ENCODE measurements at regions not wholly inside any gene's neighbourhood (a gene's known extent, or its start where the extent isn't known, plus 50 kb on each side); places are given as distances from the start of the nearest gene placed in this dataset.

GRCh38 chr10:130477360-130477759 is 341.2 kb downstream of the GLRX3 start:
- Histone ChIP-seq H3K9me3 (ENCODE audit: insufficient read depth, low read depth, low read length) (no peaks in the 10 kb centered on the region), H3K27ac (ENCODE audit: low read length) (no peak overlapping the region), H3K4me3 (ENCODE audit: low read length) (no peak overlapping the region), H3K9ac (ENCODE audit: low read depth, low read length) (no peak overlapping the region), H3K36me3 (ENCODE audit: insufficient read depth, low read depth, low read length) (no peaks in the 10 kb centered on the region), H3K27me3 (ENCODE audit: insufficient read depth, low read length) (no peaks in the 10 kb centered on the region), H3K4me1 (ENCODE audit: insufficient read depth, low read length) (no peaks in the 10 kb centered on the region)

GRCh38 chr10:130479146-130479545 is 343.0 kb downstream of the GLRX3 start:
- H3K9me3 ChIP-seq (ENCODE audit: insufficient read depth, low read depth, low read length): no peaks in the 10 kb centered on the region
- no peaks in the 10 kb centered on the region for H3K36me3 ChIP-seq (ENCODE audit: insufficient read depth, low read depth, low read length)
- no peak overlapping the region for H3K4me3 ChIP-seq (ENCODE audit: low read length)
- H3K27me3 ChIP-seq (ENCODE audit: insufficient read depth, low read length): no peaks in the 10 kb centered on the region
- H3K9ac ChIP-seq (ENCODE audit: low read depth, low read length): no peak overlapping the region
- no peak overlapping the region for H3K27ac ChIP-seq (ENCODE audit: low read length)
- H3K4me1 ChIP-seq (ENCODE audit: insufficient read depth, low read length): no peaks in the 10 kb centered on the region

GRCh38 chr10:130479926-130480325 is 343.7 kb downstream of the GLRX3 start:
- H3K9ac ChIP-seq (ENCODE audit: low read depth, low read length): no peak overlapping the region
- H3K27me3 ChIP-seq (ENCODE audit: insufficient read depth, low read length): no peaks in the 10 kb centered on the region
- H3K9me3 ChIP-seq (ENCODE audit: insufficient read depth, low read depth, low read length): no peaks in the 10 kb centered on the region
- no peak overlapping the region for H3K4me3 ChIP-seq (ENCODE audit: low read length)
- no peaks in the 10 kb centered on the region for H3K4me1 ChIP-seq (ENCODE audit: insufficient read depth, low read length)
- H3K36me3 ChIP-seq (ENCODE audit: insufficient read depth, low read depth, low read length): no peaks in the 10 kb centered on the region
- no peak overlapping the region for H3K27ac ChIP-seq (ENCODE audit: low read length)

GRCh38 chr10:130480491-130480890 is 344.3 kb downstream of the GLRX3 start:
- Histone ChIP-seq H3K4me3 (ENCODE audit: low read length) (no peak overlapping the region), H3K27ac (ENCODE audit: low read length) (no peak overlapping the region), H3K9ac (ENCODE audit: low read depth, low read length) (no peak overlapping the region), H3K9me3 (ENCODE audit: insufficient read depth, low read depth, low read length) (no peaks in the 10 kb centered on the region), H3K4me1 (ENCODE audit: insufficient read depth, low read length) (no peaks in the 10 kb centered on the region), H3K27me3 (ENCODE audit: insufficient read depth, low read length) (no peaks in the 10 kb centered on the region), H3K36me3 (ENCODE audit: insufficient read depth, low read depth, low read length) (no peaks in the 10 kb centered on the region)

GRCh38 chr10:130481076-130481930 is 345.1 kb downstream of the GLRX3 start:
- Histone ChIP-seq H3K4me3 (ENCODE audit: low read length) (no peak overlapping the region), H3K4me1 (ENCODE audit: insufficient read depth, low read length) (no peaks in the 10 kb centered on the region), H3K9me3 (ENCODE audit: insufficient read depth, low read depth, low read length) (no peaks in the 10 kb centered on the region)

GRCh38 chr10:130481936-130482335 is 345.7 kb downstream of the GLRX3 start:
- no peak overlapping the region for H3K9ac ChIP-seq (ENCODE audit: low read depth, low read length)
- H3K4me1 ChIP-seq (ENCODE audit: insufficient read depth, low read length): no peaks in the 10 kb centered on the region
- H3K36me3 ChIP-seq (ENCODE audit: insufficient read depth, low read depth, low read length): no peaks in the 10 kb centered on the region
- H3K27ac ChIP-seq (ENCODE audit: low read length): no peak overlapping the region
- no peaks in the 10 kb centered on the region for H3K9me3 ChIP-seq (ENCODE audit: insufficient read depth, low read depth, low read length)
- H3K27me3 ChIP-seq (ENCODE audit: insufficient read depth, low read length): no peaks in the 10 kb centered on the region
- H3K4me3 ChIP-seq (ENCODE audit: low read length): no peak overlapping the region

More at GRCh38 chr10:130481076-130481930, 345.1 kb downstream of the GLRX3 start:
- Histone ChIP-seq H3K27me3 (ENCODE audit: insufficient read depth, low read length) (no peaks in the 10 kb centered on the region), H3K36me3 (ENCODE audit: insufficient read depth, low read depth, low read length) (no peaks in the 10 kb centered on the region), H3K9ac (ENCODE audit: low read depth, low read length) (no peak overlapping the region), H3K27ac (ENCODE audit: low read length) (no peak overlapping the region)

- H3K9me3 ChIP-seq (ENCODE audit: insufficient read depth, low read depth, low read length): no peaks in the 10 kb centered on the region
- H3K27ac ChIP-seq (ENCODE audit: low read length): no peak overlapping the region
- H3K4me1 ChIP-seq (ENCODE audit: insufficient read depth, low read length): 0 out of 2 replicates have a peak, but pooled peaks cover 5% of the 10 kb centered on the region
- H3K27me3 ChIP-seq (ENCODE audit: insufficient read depth, low read length): no peaks in the 10 kb centered on the region
- H3K36me3 ChIP-seq (ENCODE audit: insufficient read depth, low read depth, low read length): no peaks in the 10 kb centered on the region
- H3K4me3 ChIP-seq (ENCODE audit: low read length): no peak overlapping the region
- H3K9ac ChIP-seq (ENCODE audit: low read depth, low read length): no peak overlapping the region
These were observed 347.7 kb downstream of the GLRX3 start for GRCh38 chr10:130483691-130484467.

GRCh38 chr10:130484468-130485180 is 348.4 kb downstream of the GLRX3 start:
- H3K27me3 ChIP-seq (ENCODE audit: insufficient read depth, low read length): no peaks in the 10 kb centered on the region
- no peaks in the 10 kb centered on the region for H3K9me3 ChIP-seq (ENCODE audit: insufficient read depth, low read depth, low read length)
- no peak overlapping the region for H3K4me3 ChIP-seq (ENCODE audit: low read length)
- H3K36me3 ChIP-seq (ENCODE audit: insufficient read depth, low read depth, low read length): no peaks in the 10 kb centered on the region
- no peak overlapping the region for H3K27ac ChIP-seq (ENCODE audit: low read length)
- no peak overlapping the region for H3K9ac ChIP-seq (ENCODE audit: low read depth, low read length)
- H3K4me1 ChIP-seq (ENCODE audit: insufficient read depth, low read length): 0 out of 2 replicates have a peak, but pooled peaks cover 5% of the 10 kb centered on the region

GRCh38 chr10:130485236-130485957 is 349.2 kb downstream of the GLRX3 start:
- Histone ChIP-seq H3K9me3 (ENCODE audit: insufficient read depth, low read depth, low read length) (no peaks in the 10 kb centered on the region), H3K27ac (ENCODE audit: low read length) (no peak overlapping the region), H3K36me3 (ENCODE audit: insufficient read depth, low read depth, low read length) (no peaks in the 10 kb centered on the region), H3K4me1 (ENCODE audit: insufficient read depth, low read length) (peaks cover 9% of the 10 kb centered on the region; the same call in 1 of the 2 replicates), H3K27me3 (ENCODE audit: insufficient read depth, low read length) (no peaks in the 10 kb centered on the region), H3K9ac (ENCODE audit: low read depth, low read length) (no peak overlapping the region), H3K4me3 (ENCODE audit: low read length) (no peak overlapping the region)

- Histone ChIP-seq H3K9me3 (ENCODE audit: insufficient read depth, low read depth, low read length) (no peaks in the 10 kb centered on the region), H3K4me1 (ENCODE audit: insufficient read depth, low read length) (peaks cover 16% of the 10 kb centered on the region), H3K27me3 (ENCODE audit: insufficient read depth, low read length) (no peaks in the 10 kb centered on the region), H3K27ac (ENCODE audit: low read length) (no peak overlapping the region), H3K4me3 (ENCODE audit: low read length) (no peak overlapping the region), H3K9ac (ENCODE audit: low read depth, low read length) (no peak overlapping the region), H3K36me3 (ENCODE audit: insufficient read depth, low read depth, low read length) (no peaks in the 10 kb centered on the region)
These were observed 350.0 kb downstream of the GLRX3 start for GRCh38 chr10:130485958-130486895.
